ENCODE measurements at regions not wholly inside any gene's neighbourhood (a gene's known extent, or its start where the extent isn't known, plus 50 kb on each side); places are given as distances from the start of the nearest gene placed in this dataset.

DNA sequence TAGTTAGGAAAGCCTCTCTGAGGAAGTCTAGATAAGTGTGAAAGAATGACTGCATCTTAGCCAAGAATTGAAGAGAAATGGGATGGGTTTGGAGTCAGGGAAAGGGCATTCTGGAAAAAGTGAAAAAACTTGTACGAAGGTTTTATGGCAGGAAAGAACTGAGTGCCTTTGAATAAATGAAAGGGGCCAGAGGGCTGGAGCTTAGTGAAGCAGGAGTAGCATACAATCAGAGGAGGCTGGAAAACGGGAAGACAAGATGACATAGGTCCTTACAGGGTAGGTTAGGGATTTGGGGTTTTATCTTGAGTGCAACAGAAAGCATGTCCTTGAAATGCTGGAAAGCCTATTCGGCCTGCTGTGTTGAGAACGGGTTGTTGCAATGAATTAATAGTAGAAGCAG is 152.6 kb upstream of the RND3 start:
- no peak for DNase-seq

DNA sequence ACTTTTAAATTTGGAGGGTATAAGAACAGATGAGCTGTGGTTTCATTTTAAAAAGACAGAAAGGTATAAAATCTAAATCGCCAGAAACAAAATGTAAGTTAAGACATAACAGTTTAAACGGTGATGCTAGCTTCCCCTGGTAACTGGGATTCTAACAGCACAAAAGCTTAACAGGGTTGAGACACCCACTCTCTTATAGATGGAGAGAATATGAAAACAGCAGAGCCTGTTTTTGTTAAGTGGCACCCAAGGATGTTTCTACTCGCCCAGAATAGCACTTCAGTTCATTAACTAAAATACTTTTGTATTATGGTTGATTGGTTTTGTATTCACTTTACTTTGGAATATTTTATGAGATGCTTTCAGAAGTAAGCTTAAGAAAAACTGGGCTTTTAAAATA is 151.9 kb upstream of the RND3 start:
- no peak for DNase-seq

DNA sequence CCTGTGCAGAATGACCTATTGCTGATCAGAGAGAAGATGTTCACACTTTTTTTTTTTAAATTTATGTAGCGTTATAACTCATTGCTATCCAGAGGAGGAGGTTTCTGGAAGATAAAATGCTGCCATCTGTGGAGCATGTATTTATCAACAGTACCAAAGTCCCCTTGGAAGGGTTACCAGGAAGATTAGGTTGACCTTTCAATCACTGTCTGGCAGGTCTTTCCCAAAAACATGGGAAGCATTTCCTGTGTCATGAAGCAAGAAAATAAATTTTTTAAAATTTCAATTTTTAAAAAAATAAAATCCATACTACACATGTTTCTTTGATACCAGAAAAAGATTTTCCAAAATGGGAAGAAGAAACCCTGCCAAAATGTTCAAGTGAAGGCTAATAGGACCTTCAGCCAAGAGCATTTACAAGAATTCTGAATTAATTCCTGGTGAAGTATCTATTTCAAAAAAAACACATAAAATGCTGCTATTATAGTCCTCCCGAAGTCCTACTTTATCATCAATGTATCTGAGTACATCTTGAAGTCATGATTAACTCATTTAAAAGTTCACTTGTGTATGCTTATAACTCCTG is 143.9 kb upstream of the RND3 start:
- no peak for DNase-seq

DNA sequence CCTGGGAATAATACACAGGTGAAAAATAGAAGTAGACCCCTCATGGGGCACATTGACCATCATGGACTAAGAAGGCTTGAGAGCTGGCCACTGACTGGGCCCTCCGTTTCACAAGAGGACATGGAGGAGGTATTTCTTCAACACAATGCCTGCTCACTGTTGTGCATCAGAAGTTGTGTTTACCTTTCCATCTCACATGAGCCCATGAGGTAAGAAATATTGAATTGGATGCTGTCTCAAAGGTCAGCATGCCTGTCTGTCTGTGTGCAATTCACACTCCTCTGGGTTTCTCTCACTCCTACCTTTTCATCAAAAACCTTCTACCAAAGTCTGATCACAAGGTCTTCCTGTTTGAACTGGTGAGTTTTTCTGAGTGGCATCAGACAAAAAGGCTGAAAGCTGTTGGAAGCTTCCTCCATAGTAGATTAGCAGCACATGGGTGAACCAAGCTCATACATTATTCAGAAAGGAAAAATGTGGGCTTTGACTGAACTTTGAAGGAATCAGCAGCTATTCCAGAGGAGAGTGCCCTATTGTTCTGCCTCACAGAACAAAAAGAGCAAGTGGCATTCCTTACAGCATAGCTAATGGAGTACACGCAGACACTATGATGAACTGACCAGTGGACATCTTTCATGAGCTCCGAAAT is 143.2 kb upstream of the RND3 start:
- DNase-seq = no peak

DNA sequence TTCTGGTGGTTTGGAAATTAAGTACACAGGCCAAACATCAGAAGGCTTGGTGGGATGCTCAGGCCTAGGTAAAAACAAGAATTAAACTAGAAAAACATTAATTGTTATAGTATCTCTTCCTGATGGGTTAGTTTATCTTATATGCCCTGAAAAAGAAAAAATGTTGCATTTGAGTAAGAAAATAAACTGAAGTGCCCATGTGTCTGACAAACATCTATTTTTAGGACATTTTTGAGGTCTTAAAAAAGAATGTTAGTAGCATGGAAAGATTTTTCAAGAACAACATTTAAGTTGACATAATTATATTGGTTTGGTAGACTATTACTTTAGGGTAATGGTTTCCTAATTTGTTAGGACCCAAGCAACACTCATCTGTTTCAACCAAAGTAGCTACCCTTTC is 140.1 kb upstream of the RND3 start:
- no peak for DNase-seq

DNA sequence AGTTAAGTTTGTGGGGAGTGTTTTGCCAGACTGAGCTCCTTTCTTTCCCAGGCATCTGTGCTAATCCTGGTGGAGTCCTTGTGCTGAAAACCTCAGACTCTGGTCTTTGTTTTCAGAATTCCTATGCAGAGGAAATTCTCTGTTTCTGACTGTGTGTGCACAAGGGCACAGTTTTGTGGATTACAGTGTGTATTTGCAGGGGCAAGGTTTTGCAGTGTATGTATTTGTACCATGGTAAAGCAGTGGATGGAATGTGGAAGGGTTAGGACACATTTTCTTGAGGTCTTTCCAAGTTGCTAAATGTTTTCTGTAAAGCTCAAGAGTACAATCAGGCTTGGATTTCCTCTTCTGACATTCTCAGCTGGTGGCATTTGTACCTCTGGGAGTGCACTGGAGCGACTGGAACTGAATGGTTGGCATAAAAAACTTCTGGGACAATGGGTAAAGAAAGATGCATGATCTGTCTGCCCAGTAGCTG is 139.5 kb upstream of the RND3 start:
- DNase-seq = no peak

DNA sequence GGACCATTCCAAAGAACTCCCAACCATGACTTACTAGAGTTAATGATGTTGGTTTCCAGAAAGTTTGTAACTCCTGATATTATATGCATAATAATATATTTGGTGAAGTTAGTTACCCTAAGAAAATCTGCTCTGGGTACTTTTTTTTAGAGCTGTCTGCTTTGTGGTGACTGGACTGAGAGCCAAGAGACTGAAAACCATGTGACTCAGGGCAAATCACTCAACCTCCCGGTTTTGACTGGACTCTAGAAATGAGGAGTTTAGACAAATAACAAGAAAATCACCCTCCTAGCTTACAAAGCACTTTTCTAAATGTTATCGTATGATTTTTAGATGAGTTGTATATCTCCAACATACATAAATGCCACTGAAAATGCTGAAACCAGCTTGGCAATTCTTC is 138.3 kb upstream of the RND3 start:
- DNase-seq = no peak

DNA sequence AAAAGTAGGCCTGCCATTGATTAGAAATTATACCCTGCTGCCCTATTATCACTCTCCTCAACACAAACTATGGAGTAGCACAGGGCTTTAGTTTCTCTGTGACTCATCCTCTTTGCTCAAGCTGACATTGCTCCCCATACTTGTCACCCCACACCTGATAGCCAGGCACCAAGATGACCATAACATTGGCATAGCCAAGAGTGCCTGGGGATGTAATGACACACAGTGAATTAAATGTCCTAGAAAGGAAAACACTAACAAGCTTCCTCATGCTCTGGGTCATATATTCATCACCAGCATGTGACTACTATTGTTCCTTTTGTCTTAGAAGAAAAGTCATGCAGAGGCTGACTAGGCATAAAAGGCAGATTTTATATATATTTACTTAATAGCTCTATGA is 137.8 kb upstream of the RND3 start:
- DNase-seq = peak; percentile 32

DNA sequence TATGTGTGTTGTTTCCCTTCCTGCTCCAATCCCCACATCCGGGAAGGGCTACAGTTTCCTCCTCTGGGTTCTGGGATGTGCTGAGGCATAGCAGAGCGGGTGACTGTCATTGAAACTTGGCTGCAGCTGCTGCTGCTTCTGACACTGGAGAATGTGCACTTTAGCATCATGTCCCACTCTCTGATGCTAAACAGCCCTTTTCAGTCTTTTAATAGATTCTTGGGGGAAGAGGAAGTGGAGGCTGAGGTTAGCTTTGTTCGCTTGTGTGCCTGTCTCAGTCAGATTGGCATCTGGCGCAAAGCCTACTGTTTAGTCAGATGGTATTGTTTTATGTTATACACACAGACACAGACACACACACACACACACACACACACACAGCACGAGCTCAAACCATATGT is 136.5 kb upstream of the RND3 start:
- DNase-seq = no peak

DNA sequence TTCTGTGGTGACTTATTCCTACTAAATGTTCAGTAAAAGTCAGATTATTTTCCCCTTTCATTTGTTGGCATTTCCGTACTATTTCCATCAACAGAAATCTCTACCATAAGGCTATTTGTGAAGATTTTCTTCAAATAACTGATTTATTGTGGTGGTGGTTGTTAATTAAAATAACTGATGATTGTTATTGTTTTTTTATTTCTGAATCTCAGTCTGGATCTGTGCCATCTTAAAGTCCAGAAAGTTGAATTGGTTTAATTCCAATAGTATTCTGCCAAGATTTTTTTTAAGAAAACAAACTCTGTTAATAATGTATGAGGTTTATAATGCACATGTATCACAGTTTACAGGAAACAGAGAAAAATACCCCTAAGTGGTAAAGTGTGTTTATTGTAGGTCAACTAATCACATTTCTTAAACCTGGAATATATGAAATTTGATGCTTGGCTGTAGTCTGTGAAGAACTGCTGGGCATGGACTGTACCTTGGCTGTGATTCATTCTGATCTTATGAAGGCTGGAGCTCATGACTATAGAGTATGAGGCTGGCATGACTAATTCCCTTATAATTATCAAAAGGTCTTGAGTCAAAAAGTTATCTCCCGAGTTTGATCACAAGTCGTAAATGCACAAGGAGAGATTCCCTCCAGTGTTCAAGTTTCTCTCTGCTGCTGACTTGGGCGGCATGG is 134.2 kb upstream of the RND3 start:
- DNase-seq = peak; percentile 34

DNA sequence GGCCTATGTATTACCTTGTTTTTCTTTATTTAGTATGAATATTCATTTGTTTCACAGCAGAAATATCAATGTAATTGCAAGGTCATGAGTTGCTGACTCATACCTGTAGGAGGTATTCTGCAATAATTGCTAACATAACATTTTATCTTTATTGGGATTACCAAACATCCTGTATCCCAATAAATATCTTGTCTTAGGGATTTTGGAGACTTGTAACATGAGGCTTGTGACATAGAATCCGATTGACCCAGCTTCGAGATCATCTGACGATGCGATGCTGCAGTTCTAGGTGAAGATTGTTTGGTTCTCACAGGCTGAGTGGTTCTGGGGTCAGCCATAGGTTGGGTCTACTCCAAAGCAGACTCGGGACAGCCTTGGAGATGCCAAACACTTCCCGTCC is 133.4 kb upstream of the RND3 start:
- peak; percentile 18 for DNase-seq

DNA sequence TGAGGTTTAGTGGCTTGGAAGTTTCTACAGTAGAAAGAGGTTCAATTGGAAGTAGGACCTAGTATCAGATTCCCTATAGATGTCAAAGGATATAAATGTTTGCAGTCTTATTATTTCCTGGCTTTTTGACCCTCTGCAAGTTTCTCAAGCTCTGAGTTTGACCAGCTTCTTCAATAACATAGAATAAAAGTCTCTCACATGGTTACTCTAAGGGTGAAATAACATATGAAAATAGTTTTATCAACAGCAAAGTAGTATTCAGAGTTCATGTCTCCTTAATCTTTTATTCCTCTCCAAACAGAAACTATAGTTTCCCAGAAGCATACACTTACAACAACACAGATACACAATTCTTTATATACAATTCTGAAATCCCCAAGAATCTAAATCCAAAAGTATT is 132.9 kb upstream of the RND3 start:
- DNase-seq = no peak

DNA sequence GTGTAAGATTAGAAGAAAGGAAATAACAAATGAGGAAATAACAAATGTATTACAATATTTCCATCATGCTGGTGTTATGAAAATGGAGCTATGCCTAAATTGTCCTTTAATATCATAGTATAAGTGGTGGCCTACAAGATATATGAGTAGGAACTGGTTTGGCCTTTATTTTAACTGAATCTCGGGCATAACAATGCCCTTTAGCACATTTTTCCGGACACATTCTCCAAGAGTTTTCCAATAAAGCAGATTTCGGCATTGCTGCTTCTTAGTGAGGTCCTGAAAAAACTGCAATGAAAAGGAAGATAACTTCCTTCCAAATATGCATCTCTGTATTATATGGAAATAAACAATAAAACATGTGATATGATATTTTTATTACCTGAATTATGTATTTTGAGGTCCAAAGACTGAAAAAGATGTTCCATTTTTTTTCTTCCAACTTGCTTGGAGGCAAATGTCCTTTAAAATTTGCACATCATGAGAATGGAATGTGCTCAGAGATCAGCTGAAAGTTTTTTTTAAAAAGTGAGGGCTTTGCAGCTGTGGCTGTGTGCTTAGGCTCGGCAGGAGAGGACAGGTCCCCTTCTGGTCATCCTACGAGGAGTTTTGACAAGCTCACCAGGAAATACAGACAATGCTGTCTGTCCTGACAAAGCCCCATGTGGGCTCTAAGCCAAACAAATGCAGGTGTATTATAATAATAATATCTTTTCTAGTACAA is 132.3 kb upstream of the RND3 start:
- no peak for DNase-seq

DNA sequence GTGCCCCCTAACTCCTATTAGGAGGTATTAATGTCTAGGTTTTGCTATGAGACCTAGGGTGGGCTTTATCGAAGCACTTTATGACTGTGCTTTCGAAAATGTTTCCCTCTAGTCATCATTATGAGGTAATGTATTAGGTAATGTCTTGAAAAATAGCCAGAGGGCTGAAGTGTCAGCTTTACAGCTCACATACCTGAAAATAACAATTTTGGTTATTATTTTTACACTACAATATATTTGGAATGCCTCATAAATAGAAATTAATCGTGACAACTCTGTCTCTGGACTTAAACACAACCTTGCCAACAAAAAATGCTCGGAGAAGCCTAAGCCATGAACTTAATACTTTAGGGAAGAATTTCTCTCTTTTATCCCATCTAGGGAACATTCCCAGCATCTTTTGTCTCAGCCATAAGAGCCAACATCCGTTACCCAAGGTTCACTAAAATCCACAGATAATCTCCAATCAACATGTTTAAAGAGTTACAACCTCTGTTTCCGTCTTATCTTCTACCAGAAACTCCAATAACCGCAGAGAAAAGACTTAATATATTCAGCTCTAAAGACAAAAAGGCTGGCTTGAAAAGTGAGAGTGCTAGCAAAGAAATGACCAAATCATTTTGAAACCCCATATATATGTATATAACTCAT is 130.9 kb upstream of the RND3 start:
- DNase-seq = no peak

DNA sequence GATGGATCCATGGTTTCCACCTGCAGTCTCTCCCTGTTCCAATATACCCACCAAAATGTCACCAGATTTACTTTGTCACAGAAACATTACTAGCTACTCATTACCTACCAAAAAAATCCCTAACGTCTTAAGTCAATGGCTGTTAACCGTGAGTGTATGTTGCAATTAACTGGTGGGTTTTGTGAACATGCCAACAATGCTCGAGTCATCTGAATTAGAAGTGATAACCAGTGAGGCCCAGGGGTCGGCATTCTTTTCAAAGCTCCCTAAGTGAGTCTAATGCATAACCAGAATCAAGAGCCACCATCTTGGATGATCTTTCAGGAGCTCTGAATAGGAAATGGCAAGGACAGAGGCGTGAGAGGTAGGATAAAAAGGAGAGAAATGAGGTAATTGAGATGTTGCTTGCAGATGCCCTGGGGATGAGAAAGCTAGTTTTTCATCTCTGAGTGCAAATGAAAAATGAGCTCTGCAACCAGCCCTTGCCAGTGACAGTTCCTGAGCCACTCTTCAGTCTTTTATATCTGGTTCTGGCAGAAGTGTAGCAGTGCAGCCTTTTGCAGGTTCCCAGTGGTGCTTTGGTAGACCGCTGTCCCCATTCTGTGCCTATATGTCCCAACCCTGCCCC is 130.0 kb upstream of the RND3 start:
- no peak for DNase-seq

DNA sequence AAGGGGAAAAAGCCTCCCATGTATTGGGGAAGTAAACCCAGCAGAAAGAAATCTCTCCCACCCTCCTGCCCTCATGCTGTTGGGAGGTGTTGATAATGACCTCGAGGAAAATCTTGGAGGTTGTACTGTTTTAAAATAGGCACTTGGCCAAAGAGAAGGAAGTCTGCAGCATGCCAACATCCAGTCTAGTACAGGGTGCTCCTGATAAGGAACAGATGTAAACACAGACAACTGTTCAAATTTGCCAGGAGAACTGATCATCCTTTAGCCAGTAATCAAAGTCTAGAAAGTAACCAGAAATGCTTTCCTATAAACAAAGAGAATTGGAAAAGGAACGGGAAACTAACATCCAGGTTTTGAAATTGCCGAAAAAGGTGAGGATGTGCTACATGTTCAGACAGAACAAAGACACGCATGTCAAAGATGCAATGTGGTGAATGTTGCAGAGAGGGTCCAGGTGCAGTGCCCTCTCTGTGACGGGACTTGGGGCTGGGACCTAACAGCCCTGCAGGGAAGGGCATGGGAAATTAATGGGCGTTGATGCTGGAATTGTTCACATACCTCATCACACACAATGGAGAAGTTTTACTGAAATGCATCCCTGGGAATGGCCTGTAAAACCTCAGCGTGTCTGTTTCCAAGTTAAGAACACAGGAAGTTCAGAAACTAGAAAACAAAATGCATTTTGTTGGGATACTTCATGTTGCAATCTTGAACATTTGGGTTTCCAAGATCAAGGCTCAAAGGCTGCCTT is 125.7 kb upstream of the RND3 start:
- no peak for DNase-seq

DNA sequence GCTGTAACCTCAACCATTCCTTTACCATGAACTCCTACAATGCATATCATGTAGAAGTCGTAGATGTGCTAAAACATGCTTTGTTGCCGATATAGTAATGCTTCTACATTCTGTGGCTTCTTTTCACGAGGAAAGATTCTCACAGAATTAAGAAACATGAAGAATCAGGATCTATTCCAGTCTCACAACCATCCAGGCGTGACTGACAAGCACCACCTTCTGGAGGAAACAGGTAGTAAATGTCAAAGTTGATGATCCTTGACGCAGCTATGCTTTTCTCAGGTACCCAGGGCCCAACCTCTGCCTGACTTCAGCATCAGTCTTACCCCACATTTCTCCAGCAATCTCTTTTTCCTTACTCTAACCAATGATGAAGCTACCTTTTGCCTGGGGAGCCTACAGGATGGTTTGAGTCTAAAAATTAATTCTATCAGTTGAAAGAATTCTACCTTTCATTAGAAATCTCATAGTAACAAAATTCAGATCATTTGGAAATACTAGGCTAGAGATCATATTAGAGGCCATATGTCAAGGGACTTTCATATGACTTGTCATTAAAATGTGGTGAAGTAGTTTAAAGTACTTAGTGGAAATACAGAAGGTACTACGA is 123.3 kb upstream of the RND3 start:
- DNase-seq = no peak

DNA sequence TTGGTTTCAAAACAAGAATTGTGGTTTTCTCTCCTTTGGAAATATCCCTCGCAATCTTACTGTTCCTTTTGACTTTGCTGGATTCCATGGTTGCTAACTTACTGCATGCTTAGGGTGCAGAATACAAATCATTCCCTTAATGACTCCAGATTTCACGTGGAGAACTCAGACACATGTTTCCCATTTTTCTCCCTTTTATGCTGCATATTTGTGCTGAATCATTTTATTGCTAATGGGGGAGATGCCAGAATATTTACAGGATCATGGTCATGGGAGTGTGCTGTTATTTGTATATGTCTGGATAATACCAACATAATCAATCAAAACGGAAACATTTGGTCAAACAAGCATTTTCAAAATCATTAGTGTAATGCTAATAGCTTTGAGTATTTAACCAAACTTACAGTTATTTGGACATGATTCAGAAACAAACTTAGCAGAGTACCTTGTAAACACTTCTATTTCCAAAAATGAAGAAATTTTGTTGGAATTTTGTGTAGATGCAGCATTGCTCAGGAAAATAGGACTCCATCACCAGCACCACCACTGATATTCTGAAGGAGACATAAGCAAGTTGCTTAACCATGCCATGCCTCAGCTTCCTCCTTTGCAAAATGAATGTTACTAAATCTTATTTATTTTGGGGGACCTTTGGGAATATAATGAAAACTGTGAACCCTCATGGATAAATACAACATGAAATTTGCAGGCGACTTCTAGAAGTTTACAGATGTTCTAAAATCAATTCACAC is 122.5 kb upstream of the RND3 start:
- no peak for DNase-seq

DNA sequence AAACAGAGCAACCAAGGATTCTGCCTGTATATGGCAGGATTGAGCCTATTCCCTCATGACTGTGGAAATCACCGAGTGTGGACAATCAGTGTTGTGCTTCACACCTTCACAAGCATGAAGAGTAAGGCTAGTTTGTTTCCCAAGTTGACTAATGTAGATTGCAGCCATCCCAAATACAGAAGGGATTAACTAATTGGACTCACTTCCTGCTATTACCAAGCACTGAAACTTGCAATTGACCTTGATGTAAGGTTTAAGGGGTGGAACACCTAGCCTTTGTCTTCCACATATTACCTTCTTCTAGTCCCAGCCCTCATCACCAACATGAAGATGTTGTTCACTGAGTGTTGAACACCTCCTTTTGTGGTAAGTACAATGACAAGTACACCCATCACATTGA is 120.9 kb upstream of the RND3 start:
- DNase-seq = no peak

DNA sequence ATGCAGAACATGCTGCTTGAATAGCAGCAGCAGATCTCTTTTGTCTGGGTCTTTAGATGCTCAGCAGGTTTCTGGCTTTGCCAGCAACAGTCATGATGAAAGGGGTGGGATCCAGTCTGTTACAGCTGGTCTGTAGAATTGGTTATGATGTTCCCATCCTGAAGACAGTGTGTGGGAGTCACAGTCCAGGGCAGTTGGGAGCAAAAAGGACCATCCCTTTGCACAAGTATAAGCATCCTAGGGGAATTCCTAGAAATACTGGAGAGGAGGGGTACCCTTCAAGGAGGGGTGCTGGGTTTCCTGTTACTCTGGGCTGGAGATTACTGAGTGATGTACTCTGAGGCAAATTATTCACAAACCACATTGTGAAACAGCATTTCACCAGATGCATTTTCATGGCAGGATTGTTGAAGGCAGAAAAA is 119.9 kb upstream of the RND3 start:
- no peak for DNase-seq

Data from T1000 (cell line).